Calu3 (cell line): ENCODE measurements at regions not wholly inside any gene's neighbourhood (a gene's known extent, or its start where the extent isn't known, plus 50 kb on each side); places are given as distances from the start of the nearest gene placed in this dataset.

Source experiments
- BruUV-seq: library from RNA; stranded (reverse); fragments of 400-500 nt; replicated peaks from 2 replicates; lab custom pipeline; 2021; lab: Mats Ljungman, UMichigan
- CTCF ChIA-PET: fragments of 300-600 bp; sonication (Branson Sonifier 250); formaldehyde crosslinking; loops from one replicate; lab custom pipeline; 2022; ENCODE audit warnings: antibody characterized with exemption; lab: Charles Lee
- DNase-seq: peaks from one replicate; pipeline ENCODE4 v3.0.0; 2022
- H3K27ac Mint-ChIP-seq: one replicate; pipeline ENCODE4 v1.8.0; 2022; ENCODE audit warnings: mixed read lengths; ENCODE audit not compliant: unreplicated experiment
- H3K27me3 Mint-ChIP-seq: one replicate; pipeline ENCODE4 v1.8.0; 2022; ENCODE audit warnings: mixed read lengths; ENCODE audit not compliant: unreplicated experiment
- H3K36me3 Mint-ChIP-seq: one replicate; pipeline ENCODE4 v1.8.0; 2022; ENCODE audit warnings: mild to moderate bottlenecking, moderate library complexity, mixed read lengths; ENCODE audit not compliant: insufficient read depth, unreplicated experiment
- H3K4me1 Mint-ChIP-seq: one replicate; pipeline ENCODE4 v1.8.0; 2022; ENCODE audit warnings: mild to moderate bottlenecking, low read depth, mixed read lengths; ENCODE audit not compliant: unreplicated experiment
- H3K4me3 Mint-ChIP-seq: one replicate; pipeline ENCODE4 v1.8.0; 2022; ENCODE audit warnings: mild to moderate bottlenecking, low read depth, moderate library complexity, mixed read lengths; ENCODE audit not compliant: unreplicated experiment
- H3K9me3 Mint-ChIP-seq: one replicate; pipeline ENCODE4 v1.8.0; 2022; ENCODE audit warnings: low read depth, mixed read lengths; ENCODE audit not compliant: unreplicated experiment
- intact Hi-C: fragments of 100-400 bp; cut with micrococcal nuclease; formaldehyde crosslinking; loops from one replicate; pipeline ENCODE4 v1.10.0; 2022; ENCODE audit not compliant: unreplicated experiment
- TF ChIP-seq, protein P1 (sequence below): fragments of 200-600 bp; IDR thresholded peaks from one replicate; pipeline ENCODE4 v1.8.0; 2022; ENCODE audit warnings: antibody characterized with exemption; ENCODE audit not compliant: unreplicated experiment

DNA sequence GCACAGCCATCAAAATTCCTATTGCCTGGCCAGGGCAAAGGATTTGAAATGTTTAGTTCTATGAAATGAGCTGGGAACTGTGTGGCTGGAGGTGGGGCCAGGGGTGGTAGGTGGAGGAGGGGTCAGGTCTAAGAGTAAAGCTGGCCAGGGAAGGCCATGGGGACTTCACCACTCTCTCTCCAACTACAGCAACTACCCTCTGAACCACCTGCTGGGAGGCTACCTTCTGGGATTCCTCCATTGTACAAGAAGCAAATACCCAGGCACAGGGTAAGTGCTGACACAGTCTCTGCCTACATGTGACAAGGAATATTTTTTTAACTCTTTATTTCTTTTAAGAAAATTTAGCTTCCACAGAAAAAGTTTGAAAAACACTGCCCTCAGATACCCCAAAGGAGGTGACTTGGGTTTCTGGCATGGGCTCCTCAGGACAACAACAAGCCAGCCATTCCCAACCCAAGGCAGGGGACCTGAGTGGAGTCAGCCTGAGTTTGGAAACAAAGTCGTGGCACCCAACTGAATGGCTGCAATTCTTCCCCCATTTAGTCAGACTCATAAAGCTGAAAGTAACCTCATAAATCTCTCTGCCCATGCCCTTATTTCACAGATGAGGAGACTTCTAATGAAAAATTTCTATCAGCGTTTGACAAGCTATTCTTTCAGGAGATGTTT is 593.8 kb upstream of the DIPK2B start:
- TF ChIP-seq, protein P1, sequence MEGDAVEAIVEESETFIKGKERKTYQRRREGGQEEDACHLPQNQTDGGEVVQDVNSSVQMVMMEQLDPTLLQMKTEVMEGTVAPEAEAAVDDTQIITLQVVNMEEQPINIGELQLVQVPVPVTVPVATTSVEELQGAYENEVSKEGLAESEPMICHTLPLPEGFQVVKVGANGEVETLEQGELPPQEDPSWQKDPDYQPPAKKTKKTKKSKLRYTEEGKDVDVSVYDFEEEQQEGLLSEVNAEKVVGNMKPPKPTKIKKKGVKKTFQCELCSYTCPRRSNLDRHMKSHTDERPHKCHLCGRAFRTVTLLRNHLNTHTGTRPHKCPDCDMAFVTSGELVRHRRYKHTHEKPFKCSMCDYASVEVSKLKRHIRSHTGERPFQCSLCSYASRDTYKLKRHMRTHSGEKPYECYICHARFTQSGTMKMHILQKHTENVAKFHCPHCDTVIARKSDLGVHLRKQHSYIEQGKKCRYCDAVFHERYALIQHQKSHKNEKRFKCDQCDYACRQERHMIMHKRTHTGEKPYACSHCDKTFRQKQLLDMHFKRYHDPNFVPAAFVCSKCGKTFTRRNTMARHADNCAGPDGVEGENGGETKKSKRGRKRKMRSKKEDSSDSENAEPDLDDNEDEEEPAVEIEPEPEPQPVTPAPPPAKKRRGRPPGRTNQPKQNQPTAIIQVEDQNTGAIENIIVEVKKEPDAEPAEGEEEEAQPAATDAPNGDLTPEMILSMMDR = no peak
- no peak for DNase-seq
- H3K4me1 Mint-ChIP-seq = peaks cover 54% of the 10 kb centered on the region
- CTCF ChIA-PET = interaction anchor here (0.8 to 1.3 kb wide), 2 partner anchors 9 to 23 kb away, joined by 3 read pairs; no protein-coding TSS in a partner anchor
- intact Hi-C loops = no loop called here
- H3K27ac Mint-ChIP-seq = no peak overlapping the region
- H3K27me3 Mint-ChIP-seq = no peaks in the 10 kb centered on the region
- no TSS peak for BruUV-seq
- H3K9me3 Mint-ChIP-seq = no peaks in the 10 kb centered on the region
- H3K36me3 Mint-ChIP-seq = peaks cover 57% of the 10 kb centered on the region
- no peak overlapping the region for H3K4me3 Mint-ChIP-seq

DNA sequence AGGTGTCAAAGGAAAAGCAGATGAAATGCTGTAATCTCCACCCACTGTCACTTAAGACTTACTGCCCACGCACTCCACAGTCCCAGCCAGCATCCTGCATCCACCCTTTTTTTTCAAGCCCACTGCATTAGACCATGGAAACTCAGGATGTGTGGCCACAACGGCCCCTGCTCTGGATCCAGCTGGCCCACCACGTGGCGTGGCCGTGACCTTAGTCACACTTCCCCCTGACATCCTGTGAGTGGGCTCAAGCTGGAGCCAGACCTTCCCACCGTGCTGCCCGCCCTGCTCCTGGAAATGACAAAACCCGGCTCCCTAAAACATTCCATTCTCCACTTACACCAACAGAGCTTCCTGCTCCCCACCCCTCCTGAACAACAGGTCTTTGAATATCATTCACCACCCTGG is 588.3 kb upstream of the DIPK2B start:
- peak; percentile 53 for DNase-seq
- CTCF ChIA-PET = interaction anchor here (0.6 to 1.2 kb wide), 2 partner anchors 15 to 1090 kb away, joined by 3 to 4 read pairs; no protein-coding TSS in a partner anchor
- intact Hi-C loops = no loop called here
- H3K27ac Mint-ChIP-seq = peak overlapping the region; percentile 92
- no peaks in the 10 kb centered on the region for H3K27me3 Mint-ChIP-seq
- H3K4me1 Mint-ChIP-seq = peaks cover 64% of the 10 kb centered on the region
- H3K9me3 Mint-ChIP-seq = no peaks in the 10 kb centered on the region
- TF ChIP-seq, protein P1 = no peak
- BruUV-seq = no TSS peak
- H3K4me3 Mint-ChIP-seq = peak overlapping the region; percentile 67
- H3K36me3 Mint-ChIP-seq = peaks cover 41% of the 10 kb centered on the region

GRCh38 chrX:45788315-45788714 is 587.6 kb upstream of the DIPK2B start:
- no TSS peak for BruUV-seq
- Mint-ChIP-seq H3K9me3 (no peaks in the 10 kb centered on the region), H3K27ac (peak overlapping the region; percentile 92), H3K36me3 (peaks cover 39% of the 10 kb centered on the region), H3K4me1 (peaks cover 70% of the 10 kb centered on the region), H3K4me3 (peak overlapping the region; percentile 67), H3K27me3 (no peaks in the 10 kb centered on the region)
- CTCF ChIA-PET = no interaction called here
- intact Hi-C loops = no loop called here
- TF ChIP-seq, protein P1 = no peak
- no peak for DNase-seq

- peaks cover 42% of the 10 kb centered on the region for H3K36me3 Mint-ChIP-seq
- H3K4me1 Mint-ChIP-seq = peaks cover 80% of the 10 kb centered on the region
- TF ChIP-seq, protein P1 = no peak
- no peaks in the 10 kb centered on the region for H3K9me3 Mint-ChIP-seq
- BruUV-seq = no TSS peak
- no peak overlapping the region for H3K4me3 Mint-ChIP-seq
- intact Hi-C loops = no loop called here
- peak overlapping the region; percentile 42 for H3K27ac Mint-ChIP-seq
- no peak for DNase-seq
- H3K27me3 Mint-ChIP-seq = no peaks in the 10 kb centered on the region
- CTCF ChIA-PET = no interaction called here
Observed at GRCh38 chrX:45784590-45784989, 583.9 kb upstream of the DIPK2B start.
